ENCODE measurements at regions not wholly inside any gene's neighbourhood (a gene's known extent, or its start where the extent isn't known, plus 50 kb on each side); places are given as distances from the start of the nearest gene placed in this dataset.

DNA sequence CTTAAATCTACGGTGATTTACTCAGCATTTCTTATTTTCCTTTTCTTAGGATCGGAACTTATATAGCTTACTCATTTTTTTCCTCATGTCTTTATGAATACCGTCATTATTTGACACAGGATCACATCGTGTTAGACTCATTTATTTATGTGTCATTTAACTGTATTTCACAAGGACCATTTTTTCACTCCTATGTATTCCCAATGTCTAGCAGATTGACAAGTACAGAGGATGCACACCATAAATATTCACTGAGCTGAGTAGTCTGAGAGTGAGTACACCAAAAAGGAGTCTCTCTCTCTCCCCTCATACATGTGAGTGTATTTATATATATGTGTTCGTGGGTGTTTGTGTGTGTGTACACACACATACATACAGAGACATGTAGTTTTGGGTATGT, 573.5 kb downstream of the RNF144A start:
- Histone ChIP-seq H3K4me3 (ENCODE audit: low read depth, low read length) (no peak overlapping the region), H3K4me1 (ENCODE audit: control insufficient read depth in 1 of 2, insufficient read depth in 2 of 2, low read length in 2 of 2) (no peaks in the 10 kb centered on the region), H3K4ac (ENCODE audit: low read depth, low read length) (no peak overlapping the region), H2BK5ac (ENCODE audit: low read depth, low read length, poor library complexity) (no peak overlapping the region), H4K91ac (ENCODE audit: low read depth, low read length) (no peak overlapping the region), H3K23ac (ENCODE audit: low read length) (no peak overlapping the region), H3K79me2 (ENCODE audit: control insufficient read depth, insufficient read depth, low read length, poor library complexity) (no peaks in the 10 kb centered on the region), H3K18ac (ENCODE audit: low read length) (no peak overlapping the region), H2BK12ac (ENCODE audit: low read length) (no peak overlapping the region), H3K36me3 (ENCODE audit: control insufficient read depth in 1 of 2, insufficient read depth in 2 of 2, low read length in 2 of 2) (no peaks in the 10 kb centered on the region), H2BK120ac (ENCODE audit: insufficient read depth, low read length, poor library complexity) (no peak overlapping the region), H3K27ac (ENCODE audit: low read depth, low read length) (no peak overlapping the region), H3K79me1 (ENCODE audit: low read length) (no peaks in the 10 kb centered on the region), H3K9me3 (ENCODE audit: insufficient read depth, low read depth, low read length) (no peaks in the 10 kb centered on the region), H3K14ac (ENCODE audit: low read length) (no peak overlapping the region), H3K4me2 (ENCODE audit: low read length) (no peak overlapping the region), H3K9ac (ENCODE audit: low read length) (no peak overlapping the region), H3K27me3 (ENCODE audit: insufficient read depth, low read length) (no peaks in the 10 kb centered on the region), H2AFZ (ENCODE audit: insufficient read depth, low read length, poor library complexity) (no peak overlapping the region), H4K12ac (ENCODE audit: low read depth, low read length) (no peak overlapping the region), H2AK5ac (ENCODE audit: low read length) (no peak overlapping the region), H4K8ac (ENCODE audit: low read depth, low read length) (no peak overlapping the region)
- no peak for DNase-seq
- no CpG with 5 or more reads among the region's 5 CpGs for WGBS (ENCODE audit: extremely low coverage, insufficient coverage, insufficient read length)

DNA sequence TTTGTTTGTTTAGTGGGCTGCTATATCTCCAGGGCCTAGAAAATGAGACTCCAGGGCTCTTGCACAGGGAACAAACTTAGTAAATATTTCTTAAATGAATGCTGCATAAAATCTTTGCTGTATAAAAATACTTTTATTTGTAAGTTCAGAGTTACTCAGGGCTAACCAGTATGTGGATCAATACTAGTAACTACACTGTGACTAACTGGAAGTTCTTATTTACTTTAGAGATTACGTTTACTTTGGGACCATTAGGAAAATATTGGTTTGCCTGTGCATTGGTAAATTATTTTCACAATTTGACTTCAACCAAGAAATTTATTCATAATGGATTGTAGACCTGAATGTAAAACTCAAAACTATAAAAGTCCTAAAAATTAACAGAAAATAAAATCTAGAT, 575.5 kb downstream of the RNF144A start:
- no peak overlapping the region for H2BK12ac ChIP-seq (ENCODE audit: low read length)

DNA sequence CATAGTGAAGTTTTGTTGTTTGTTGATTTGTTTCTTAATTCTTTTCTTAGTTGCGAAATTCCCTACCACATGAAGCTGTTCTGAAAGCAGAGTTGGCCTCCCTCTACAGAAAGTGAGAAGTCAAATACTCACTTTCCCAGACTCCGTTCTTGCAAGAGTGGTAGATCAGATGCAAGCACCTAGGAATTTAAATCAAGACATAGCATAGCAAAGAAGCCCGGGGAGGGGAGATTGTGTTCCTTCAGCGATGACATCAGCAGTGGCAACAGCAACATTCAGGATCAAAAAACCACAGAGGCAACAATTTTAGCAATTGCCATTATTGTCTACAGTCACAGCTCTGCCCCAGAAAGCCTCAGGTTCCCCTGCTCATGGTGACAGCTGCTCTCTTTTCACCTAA, 580.0 kb downstream of the RNF144A start:
- no peak for DNase-seq
- Histone ChIP-seq H3K36me3 (ENCODE audit: control insufficient read depth in 1 of 2, insufficient read depth in 2 of 2, low read length in 2 of 2) (no peaks in the 10 kb centered on the region), H2BK12ac (ENCODE audit: low read length) (no peak overlapping the region), H3K18ac (ENCODE audit: low read length) (no peak overlapping the region), H2BK120ac (ENCODE audit: insufficient read depth, low read length, poor library complexity) (no peak overlapping the region), H4K12ac (ENCODE audit: low read depth, low read length) (no peak overlapping the region), H3K79me1 (ENCODE audit: low read length) (no peaks in the 10 kb centered on the region), H3K27ac (ENCODE audit: low read depth, low read length) (no peak overlapping the region), H4K91ac (ENCODE audit: low read depth, low read length) (no peak overlapping the region), H2AK5ac (ENCODE audit: low read length) (no peak overlapping the region), H3K79me2 (ENCODE audit: control insufficient read depth, insufficient read depth, low read length, poor library complexity) (no peaks in the 10 kb centered on the region), H3K4me3 (ENCODE audit: low read depth, low read length) (no peak overlapping the region), H3K4me2 (ENCODE audit: low read length) (no peak overlapping the region), H3K9me3 (ENCODE audit: insufficient read depth, low read depth, low read length) (no peaks in the 10 kb centered on the region), H2BK5ac (ENCODE audit: low read depth, low read length, poor library complexity) (no peak overlapping the region), H3K27me3 (ENCODE audit: insufficient read depth, low read length) (no peaks in the 10 kb centered on the region), H4K8ac (ENCODE audit: low read depth, low read length) (no peak overlapping the region), H3K23ac (ENCODE audit: low read length) (no peak overlapping the region), H3K9ac (ENCODE audit: low read length) (no peak overlapping the region), H3K14ac (ENCODE audit: low read length) (no peak overlapping the region), H3K4me1 (ENCODE audit: control insufficient read depth in 1 of 2, insufficient read depth in 2 of 2, low read length in 2 of 2) (no peaks in the 10 kb centered on the region), H3K4ac (ENCODE audit: low read depth, low read length) (no peak overlapping the region), H2AFZ (ENCODE audit: insufficient read depth, low read length, poor library complexity) (no peak overlapping the region)
- WGBS (ENCODE audit: extremely low coverage, insufficient coverage, insufficient read length): no CpG with 5 or more reads among the region's 4 CpGs

More for the DNA sequence above, 575.5 kb downstream of the RNF144A start:
- no peak for DNase-seq
- H3K79me2 ChIP-seq (ENCODE audit: control insufficient read depth, insufficient read depth, low read length, poor library complexity): no peaks in the 10 kb centered on the region
- no peak overlapping the region for H3K27ac ChIP-seq (ENCODE audit: low read depth, low read length)
- H3K36me3 ChIP-seq (ENCODE audit: control insufficient read depth in 1 of 2, insufficient read depth in 2 of 2, low read length in 2 of 2): no peaks in the 10 kb centered on the region
- H3K4me1 ChIP-seq (ENCODE audit: control insufficient read depth in 1 of 2, insufficient read depth in 2 of 2, low read length in 2 of 2): no peaks in the 10 kb centered on the region
- no CpG with 5 or more reads among the region's 1 CpG for WGBS (ENCODE audit: extremely low coverage, insufficient coverage, insufficient read length)
- H3K14ac ChIP-seq (ENCODE audit: low read length): no peak overlapping the region
- no peak overlapping the region for H3K23ac ChIP-seq (ENCODE audit: low read length)
- no peak overlapping the region for H2AK5ac ChIP-seq (ENCODE audit: low read length)
- no peak overlapping the region for H4K8ac ChIP-seq (ENCODE audit: low read depth, low read length)
- H2AFZ ChIP-seq (ENCODE audit: insufficient read depth, low read length, poor library complexity): no peak overlapping the region
- H3K27me3 ChIP-seq (ENCODE audit: insufficient read depth, low read length): no peaks in the 10 kb centered on the region
- no peak overlapping the region for H3K9ac ChIP-seq (ENCODE audit: low read length)
- no peak overlapping the region for H3K4me2 ChIP-seq (ENCODE audit: low read length)
- no peak overlapping the region for H3K4ac ChIP-seq (ENCODE audit: low read depth, low read length)
- no peak overlapping the region for H4K12ac ChIP-seq (ENCODE audit: low read depth, low read length)
- H2BK120ac ChIP-seq (ENCODE audit: insufficient read depth, low read length, poor library complexity): no peak overlapping the region
- H3K79me1 ChIP-seq (ENCODE audit: low read length): no peaks in the 10 kb centered on the region
- H3K18ac ChIP-seq (ENCODE audit: low read length): no peak overlapping the region
- no peak overlapping the region for H3K4me3 ChIP-seq (ENCODE audit: low read depth, low read length)
- H4K91ac ChIP-seq (ENCODE audit: low read depth, low read length): no peak overlapping the region
- no peaks in the 10 kb centered on the region for H3K9me3 ChIP-seq (ENCODE audit: insufficient read depth, low read depth, low read length)
- H2BK5ac ChIP-seq (ENCODE audit: low read depth, low read length, poor library complexity): no peak overlapping the region

DNA sequence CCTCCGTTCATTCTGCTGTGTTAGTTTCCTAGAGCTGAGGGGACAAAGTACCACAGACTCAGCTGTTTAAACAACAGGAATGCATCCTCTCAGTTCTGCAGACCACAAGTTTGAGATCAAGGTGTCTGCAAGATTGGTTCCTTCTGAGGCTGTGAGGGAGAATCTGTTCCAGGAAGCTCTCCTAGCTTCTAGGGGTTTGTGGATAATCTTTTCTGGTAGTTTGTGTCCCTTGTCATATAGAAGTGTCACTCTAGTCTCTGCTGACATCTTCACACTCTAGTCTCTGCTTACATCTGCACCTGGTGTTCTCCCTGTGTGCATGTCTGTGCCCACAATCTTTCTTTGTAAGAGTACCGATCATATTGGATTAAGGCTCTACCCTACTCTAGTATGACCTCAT, 581.8 kb downstream of the RNF144A start:
- H3K79me2 ChIP-seq (ENCODE audit: control insufficient read depth, insufficient read depth, low read length, poor library complexity): no peaks in the 10 kb centered on the region
- H2AK5ac ChIP-seq (ENCODE audit: low read length): no peak overlapping the region
- H2BK5ac ChIP-seq (ENCODE audit: low read depth, low read length, poor library complexity): no peak overlapping the region
- no peak overlapping the region for H3K27ac ChIP-seq (ENCODE audit: low read depth, low read length)
- H3K18ac ChIP-seq (ENCODE audit: low read length): no peak overlapping the region
- H3K14ac ChIP-seq (ENCODE audit: low read length): no peak overlapping the region
- no peaks in the 10 kb centered on the region for H3K79me1 ChIP-seq (ENCODE audit: low read length)
- no peaks in the 10 kb centered on the region for H3K27me3 ChIP-seq (ENCODE audit: insufficient read depth, low read length)
- H3K9ac ChIP-seq (ENCODE audit: low read length): no peak overlapping the region
- H2BK120ac ChIP-seq (ENCODE audit: insufficient read depth, low read length, poor library complexity): no peak overlapping the region
- H2AFZ ChIP-seq (ENCODE audit: insufficient read depth, low read length, poor library complexity): no peak overlapping the region
- H2BK12ac ChIP-seq (ENCODE audit: low read length): no peak overlapping the region
- no peak overlapping the region for H3K4me2 ChIP-seq (ENCODE audit: low read length)
- no peak overlapping the region for H3K4me3 ChIP-seq (ENCODE audit: low read depth, low read length)
- H3K23ac ChIP-seq (ENCODE audit: low read length): no peak overlapping the region
- no peak overlapping the region for H4K91ac ChIP-seq (ENCODE audit: low read depth, low read length)
- no peak for DNase-seq
- no peak overlapping the region for H4K8ac ChIP-seq (ENCODE audit: low read depth, low read length)
- no peak overlapping the region for H4K12ac ChIP-seq (ENCODE audit: low read depth, low read length)
- H3K4ac ChIP-seq (ENCODE audit: low read depth, low read length): no peak overlapping the region
- H3K4me1 ChIP-seq (ENCODE audit: control insufficient read depth in 1 of 2, insufficient read depth in 2 of 2, low read length in 2 of 2): no peaks in the 10 kb centered on the region
- no CpG with 5 or more reads among the region's 2 CpGs for WGBS (ENCODE audit: extremely low coverage, insufficient coverage, insufficient read length)
- no peaks in the 10 kb centered on the region for H3K9me3 ChIP-seq (ENCODE audit: insufficient read depth, low read depth, low read length)
- H3K36me3 ChIP-seq (ENCODE audit: control insufficient read depth in 1 of 2, insufficient read depth in 2 of 2, low read length in 2 of 2): no peaks in the 10 kb centered on the region

DNA sequence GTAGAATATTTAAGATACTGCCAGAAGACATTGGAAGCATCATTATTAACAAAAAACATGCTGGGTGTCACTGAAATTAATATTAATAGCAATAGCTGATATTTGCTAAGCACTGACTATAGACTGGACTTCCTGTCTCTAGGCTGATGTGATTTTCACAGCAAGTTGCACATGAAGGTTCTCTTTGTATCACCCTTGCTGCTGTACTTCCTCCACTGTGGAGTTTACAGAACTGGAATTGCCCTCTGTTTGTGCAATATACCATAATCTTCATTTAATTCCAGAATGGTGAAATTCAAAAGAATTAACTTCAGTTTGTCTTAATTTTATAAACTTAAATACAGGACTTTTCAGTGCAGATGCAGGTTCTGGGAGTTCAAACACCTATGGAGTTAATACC, 585.1 kb downstream of the RNF144A start:
- no peak overlapping the region for H3K4ac ChIP-seq (ENCODE audit: low read depth, low read length)
- no peak overlapping the region for H2BK12ac ChIP-seq (ENCODE audit: low read length)
- H4K12ac ChIP-seq (ENCODE audit: low read depth, low read length): no peak overlapping the region
- H2AFZ ChIP-seq (ENCODE audit: insufficient read depth, low read length, poor library complexity): no peak overlapping the region
- H3K27ac ChIP-seq (ENCODE audit: low read depth, low read length): no peak overlapping the region
- H2BK5ac ChIP-seq (ENCODE audit: low read depth, low read length, poor library complexity): no peak overlapping the region
- no peaks in the 10 kb centered on the region for H3K79me2 ChIP-seq (ENCODE audit: control insufficient read depth, insufficient read depth, low read length, poor library complexity)
- H3K23ac ChIP-seq (ENCODE audit: low read length): no peak overlapping the region
- no peak overlapping the region for H3K18ac ChIP-seq (ENCODE audit: low read length)
- H3K9ac ChIP-seq (ENCODE audit: low read length): no peak overlapping the region
- no peak overlapping the region for H2BK120ac ChIP-seq (ENCODE audit: insufficient read depth, low read length, poor library complexity)
- no peak overlapping the region for H2AK5ac ChIP-seq (ENCODE audit: low read length)
- H3K4me1 ChIP-seq (ENCODE audit: control insufficient read depth in 1 of 2, insufficient read depth in 2 of 2, low read length in 2 of 2): no peaks in the 10 kb centered on the region
- H3K4me3 ChIP-seq (ENCODE audit: low read depth, low read length): no peak overlapping the region
- DNase-seq: no peak
- no peak overlapping the region for H4K8ac ChIP-seq (ENCODE audit: low read depth, low read length)
- H3K14ac ChIP-seq (ENCODE audit: low read length): no peak overlapping the region
- no peaks in the 10 kb centered on the region for H3K27me3 ChIP-seq (ENCODE audit: insufficient read depth, low read length)
- H3K4me2 ChIP-seq (ENCODE audit: low read length): no peak overlapping the region
- no peaks in the 10 kb centered on the region for H3K36me3 ChIP-seq (ENCODE audit: control insufficient read depth in 1 of 2, insufficient read depth in 2 of 2, low read length in 2 of 2)
- no peaks in the 10 kb centered on the region for H3K79me1 ChIP-seq (ENCODE audit: low read length)
- no peak overlapping the region for H4K91ac ChIP-seq (ENCODE audit: low read depth, low read length)
- no peaks in the 10 kb centered on the region for H3K9me3 ChIP-seq (ENCODE audit: insufficient read depth, low read depth, low read length)

Data from trophoblast cell (in vitro differentiated cells and primary cell).